AG09309 (cell line): ENCODE measurements at regions not wholly inside any gene's neighbourhood (a gene's known extent, or its start where the extent isn't known, plus 50 kb on each side); places are given as distances from the start of the nearest gene placed in this dataset.

ENCODE experiments used
- DNase-seq: peaks from one replicate; pipeline ENCODE4 v3.0.0-alpha.2; 2010; ENCODE audit warnings: low read depth
- H3K4me3 ChIP-seq: 2 replicates; pipeline ENCODE4 v1.5.1; 2011; ENCODE audit warnings: mild to moderate bottlenecking, low read depth, low read length, moderate library complexity; ENCODE audit not compliant: control insufficient read depth
- CTCF ChIP-seq: IDR thresholded peaks from 2 replicates; pipeline ENCODE4 v1.5.1; 2011; ENCODE audit warnings: mild to moderate bottlenecking, low read depth, low read length, inconsistent platforms; ENCODE audit not compliant: insufficient read depth, control insufficient read depth; ENCODE audit errors: missing control alignments

- no peak for DNase-seq
- no peak overlapping the region for H3K4me3 ChIP-seq
- TF ChIP-seq CTCF: no peak
These were observed 445.9 kb upstream of the FAT3 start for GRCh38 chr11:91778758-91779157.

- TF ChIP-seq CTCF: no peak
- DNase-seq: no peak
These were observed 448.0 kb upstream of the FAT3 start for GRCh38 chr11:91776655-91777054.

GRCh38 chr11:91773090-91773489 lies 451.5 kb upstream of the FAT3 start:
- TF ChIP-seq CTCF: no peak
- H3K4me3 ChIP-seq: no peak overlapping the region
- DNase-seq: peak; percentile 10

More at GRCh38 chr11:91776655-91777054, 448.0 kb upstream of the FAT3 start:
- no peak overlapping the region for H3K4me3 ChIP-seq

- DNase-seq: no peak
- H3K4me3 ChIP-seq: no peak overlapping the region
- no peak for TF ChIP-seq CTCF
These were observed 452.7 kb upstream of the FAT3 start for GRCh38 chr11:91771961-91772360.

GRCh38 chr11:91768783-91769182 lies 455.8 kb upstream of the FAT3 start:
- TF ChIP-seq CTCF: no peak
- no peak overlapping the region for H3K4me3 ChIP-seq
- no peak for DNase-seq

GRCh38 chr11:91763331-91763730 lies 461.3 kb upstream of the FAT3 start:
- no peak overlapping the region for H3K4me3 ChIP-seq
- DNase-seq: no peak
- TF ChIP-seq CTCF: no peak
